ENCODE measurements at regions not wholly inside any gene's neighbourhood (a gene's known extent, or its start where the extent isn't known, plus 50 kb on each side); places are given as distances from the start of the nearest gene placed in this dataset.

GRCh38 chr2:136486115-136486514 is 279.2 kb upstream of the THSD7B start:
- intact Hi-C loops (cut with DNase I) = no loop called here
- no peak for DNase-seq
- Histone ChIP-seq H3K27me3 (ENCODE audit: control insufficient read depth, insufficient read depth, low read length) (no peaks in the 10 kb centered on the region), H3K36me3 (ENCODE audit: control insufficient read depth in 2 of 3, insufficient read depth in 3 of 3, low read length in 3 of 3) (no peaks in the 10 kb centered on the region), H3K4me1 (ENCODE audit: control insufficient read depth in 2 of 3, insufficient read depth in 2 of 3, low read depth in 1 of 3, low read length in 3 of 3) (no peaks in the 10 kb centered on the region), H3K4me3 (ENCODE audit: low read length in 3 of 3) (no peak overlapping the region), H3K9ac (ENCODE audit: low read length in 3 of 3) (no peak overlapping the region), H3K9me3 (ENCODE audit: control insufficient read depth in 2 of 3, insufficient read depth in 1 of 3, low read length in 3 of 3) (peaks cover 0 to 5% (median 0%) of the 10 kb centered on the region in 3 donors), H3K27ac (ENCODE audit: low read depth in 2 of 2, low read length in 2 of 2) (no peak overlapping the region)
- FAIRE-seq = no peak
- no peak for TF ChIP-seq CTCF (IDR thresholded peaks at IDR 0.05; ENCODE audit: borderline replicate concordance, extremely low read depth, insufficient read depth)

GRCh38 chr2:136482966-136483365 is 282.4 kb upstream of the THSD7B start:
- FAIRE-seq (no peak), DNase-seq (no peak)
- intact Hi-C loops (cut with DNase I) = no loop called here
- no peaks in the 10 kb centered on the region for H3K36me3 ChIP-seq (ENCODE audit: control insufficient read depth in 2 of 3, insufficient read depth in 3 of 3, low read length in 3 of 3)
- TF ChIP-seq CTCF (IDR thresholded peaks at IDR 0.05; ENCODE audit: borderline replicate concordance, extremely low read depth, insufficient read depth) = no peak
- H3K9ac ChIP-seq (ENCODE audit: low read length in 3 of 3) = no peak overlapping the region
- no peak overlapping the region for H3K27ac ChIP-seq (ENCODE audit: low read depth in 2 of 2, low read length in 2 of 2)
- peaks cover 0 to 5% (median 0%) of the 10 kb centered on the region in 3 donors for H3K9me3 ChIP-seq (ENCODE audit: control insufficient read depth in 2 of 3, insufficient read depth in 1 of 3, low read length in 3 of 3)
- H3K4me3 ChIP-seq (ENCODE audit: low read length in 3 of 3) = no peak overlapping the region
- no peaks in the 10 kb centered on the region for H3K27me3 ChIP-seq (ENCODE audit: control insufficient read depth, insufficient read depth, low read length)
- no peaks in the 10 kb centered on the region for H3K4me1 ChIP-seq (ENCODE audit: control insufficient read depth in 2 of 3, insufficient read depth in 2 of 3, low read depth in 1 of 3, low read length in 3 of 3)

GRCh38 chr2:136482006-136482405 is 283.3 kb upstream of the THSD7B start:
- Histone ChIP-seq H3K4me1 (ENCODE audit: control insufficient read depth in 2 of 3, insufficient read depth in 2 of 3, low read depth in 1 of 3, low read length in 3 of 3) (no peaks in the 10 kb centered on the region), H3K36me3 (ENCODE audit: control insufficient read depth in 2 of 3, insufficient read depth in 3 of 3, low read length in 3 of 3) (no peaks in the 10 kb centered on the region), H3K9ac (ENCODE audit: low read length in 3 of 3) (no peak overlapping the region), H3K9me3 (ENCODE audit: control insufficient read depth in 2 of 3, insufficient read depth in 1 of 3, low read length in 3 of 3) (peaks cover 0 to 5% (median 0%) of the 10 kb centered on the region in 3 donors), H3K27me3 (ENCODE audit: control insufficient read depth, insufficient read depth, low read length) (no peaks in the 10 kb centered on the region), H3K4me3 (ENCODE audit: low read length in 3 of 3) (no peak overlapping the region), H3K27ac (ENCODE audit: low read depth in 2 of 2, low read length in 2 of 2) (no peak overlapping the region)
- no peak for DNase-seq
- no peak for FAIRE-seq
- intact Hi-C loops (cut with DNase I) = no loop called here
- TF ChIP-seq CTCF (IDR thresholded peaks at IDR 0.05; ENCODE audit: borderline replicate concordance, extremely low read depth, insufficient read depth) = no peak

- FAIRE-seq = no peak
- TF ChIP-seq CTCF (IDR thresholded peaks at IDR 0.05; ENCODE audit: borderline replicate concordance, extremely low read depth, insufficient read depth) = no peak
- Histone ChIP-seq H3K9me3 (ENCODE audit: control insufficient read depth in 2 of 3, insufficient read depth in 1 of 3, low read length in 3 of 3) (peaks cover 0 to 5% (median 0%) of the 10 kb centered on the region in 3 donors), H3K27me3 (ENCODE audit: control insufficient read depth, insufficient read depth, low read length) (no peaks in the 10 kb centered on the region), H3K27ac (ENCODE audit: low read depth in 2 of 2, low read length in 2 of 2) (no peak overlapping the region), H3K4me1 (ENCODE audit: control insufficient read depth in 2 of 3, insufficient read depth in 2 of 3, low read depth in 1 of 3, low read length in 3 of 3) (no peaks in the 10 kb centered on the region), H3K4me3 (ENCODE audit: low read length in 3 of 3) (no peak overlapping the region), H3K36me3 (ENCODE audit: control insufficient read depth in 2 of 3, insufficient read depth in 3 of 3, low read length in 3 of 3) (no peaks in the 10 kb centered on the region), H3K9ac (ENCODE audit: low read length in 3 of 3) (no peak overlapping the region)
- intact Hi-C loops (cut with DNase I) = no loop called here
- no peak for DNase-seq
Observed at GRCh38 chr2:136479696-136480095, 285.6 kb upstream of the THSD7B start.

Measured in kidney (tissue), 13 donors.